Ureter (tissue), 1 donor: ENCODE measurements at regions not wholly inside any gene's neighbourhood (a gene's known extent, or its start where the extent isn't known, plus 50 kb on each side); places are given as distances from the start of the nearest gene placed in this dataset.
"Not testable (repeated sequence)": the region's sequence is repeated elsewhere in the genome, so short reads cannot be mapped to it uniquely, and the experiment has no call there.

Source experiments
- DNase-seq: peaks from one replicate; pipeline ENCODE4 v3.0.0-alpha.2; 2020; ENCODE audit warnings: low spot score
- donor health status: DM: yes; HTN: yes; CAD: no.

GRCh38 chr6:4503700-4504099 is 272.5 kb upstream of the CDYL start:
- no peak for DNase-seq

- no peak for DNase-seq
Measured at GRCh38 chr6:4496284-4496683, 279.9 kb upstream of the CDYL start.

- DNase-seq, result no peak
Measured at GRCh38 chr6:4491501-4492260, 284.5 kb upstream of the CDYL start.

GRCh38 chr6:4489538-4489937 is 286.7 kb upstream of the CDYL start:
- no peak for DNase-seq

GRCh38 chr6:4488389-4488788 is 287.8 kb upstream of the CDYL start:
- DNase-seq, result no peak

- no peak for DNase-seq
Measured at GRCh38 chr6:4487538-4487937, 288.7 kb upstream of the CDYL start.

- DNase-seq, result no peak
Measured at GRCh38 chr6:4486568-4487315, 289.5 kb upstream of the CDYL start.

GRCh38 chr6:4485735-4486134 is 290.5 kb upstream of the CDYL start:
- no peak for DNase-seq

- no peak for DNase-seq
Measured at GRCh38 chr6:4482461-4482860, 293.7 kb upstream of the CDYL start.

- no peak for DNase-seq
Measured at GRCh38 chr6:4480788-4481735, 295.1 kb upstream of the CDYL start.

GRCh38 chr6:4478098-4478497 is 298.1 kb upstream of the CDYL start:
- no peak for DNase-seq

GRCh38 chr6:4474810-4475209 is 301.4 kb upstream of the CDYL start:
- DNase-seq, result no peak

GRCh38 chr6:4472969-4473642 is 303.1 kb upstream of the CDYL start:
- DNase-seq, result no peak

GRCh38 chr6:4472222-4472621 is 304.0 kb upstream of the CDYL start:
- DNase-seq, result no peak

GRCh38 chr6:4471515-4471914 is 304.7 kb upstream of the CDYL start:
- DNase-seq, result not testable (repeated sequence)

- DNase-seq, result no peak
Measured at GRCh38 chr6:4470698-4471210, 305.4 kb upstream of the CDYL start.

GRCh38 chr6:4466769-4467480 is 309.3 kb upstream of the CDYL start:
- DNase-seq, result no peak

- no peak for DNase-seq
Measured at GRCh38 chr6:4466261-4466660, 309.9 kb upstream of the CDYL start.

- no peak for DNase-seq
Measured at GRCh38 chr6:4464638-4465037, 311.6 kb upstream of the CDYL start.

- no peak for DNase-seq
Measured at GRCh38 chr6:4463236-4463635, 313.0 kb upstream of the CDYL start.
